Fibroblast of mammary gland (primary cell): ENCODE measurements at regions not wholly inside any gene's neighbourhood (a gene's known extent, or its start where the extent isn't known, plus 50 kb on each side); places are given as distances from the start of the nearest gene placed in this dataset.

ENCODE experiments used
- DNase-seq: peaks from one replicate; pipeline ENCODE4 v3.0.0-alpha.2; 2010; ENCODE audit warnings: low read depth
- H3K4me3 ChIP-seq: 2 replicates; pipeline ENCODE4 v1.5.1; 2011; ENCODE audit warnings: low read depth, mild to moderate bottlenecking, low read length, moderate library complexity; ENCODE audit not compliant: control insufficient read depth
- TF ChIP-seq, protein P1 (sequence below): conservative IDR thresholded peaks from 2 replicates; pipeline ENCODE4 v1.5.1; 2011; ENCODE audit warnings: low read depth, low read length, inconsistent platforms; ENCODE audit not compliant: control insufficient read depth, insufficient read depth

GRCh38 chr6:163790266-163790840 is 375.8 kb downstream of the QKI start:
- peak; percentile 55 for DNase-seq
- TF ChIP-seq, protein P1, sequence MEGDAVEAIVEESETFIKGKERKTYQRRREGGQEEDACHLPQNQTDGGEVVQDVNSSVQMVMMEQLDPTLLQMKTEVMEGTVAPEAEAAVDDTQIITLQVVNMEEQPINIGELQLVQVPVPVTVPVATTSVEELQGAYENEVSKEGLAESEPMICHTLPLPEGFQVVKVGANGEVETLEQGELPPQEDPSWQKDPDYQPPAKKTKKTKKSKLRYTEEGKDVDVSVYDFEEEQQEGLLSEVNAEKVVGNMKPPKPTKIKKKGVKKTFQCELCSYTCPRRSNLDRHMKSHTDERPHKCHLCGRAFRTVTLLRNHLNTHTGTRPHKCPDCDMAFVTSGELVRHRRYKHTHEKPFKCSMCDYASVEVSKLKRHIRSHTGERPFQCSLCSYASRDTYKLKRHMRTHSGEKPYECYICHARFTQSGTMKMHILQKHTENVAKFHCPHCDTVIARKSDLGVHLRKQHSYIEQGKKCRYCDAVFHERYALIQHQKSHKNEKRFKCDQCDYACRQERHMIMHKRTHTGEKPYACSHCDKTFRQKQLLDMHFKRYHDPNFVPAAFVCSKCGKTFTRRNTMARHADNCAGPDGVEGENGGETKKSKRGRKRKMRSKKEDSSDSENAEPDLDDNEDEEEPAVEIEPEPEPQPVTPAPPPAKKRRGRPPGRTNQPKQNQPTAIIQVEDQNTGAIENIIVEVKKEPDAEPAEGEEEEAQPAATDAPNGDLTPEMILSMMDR = no peak
- H3K4me3 ChIP-seq = no peak overlapping the region

GRCh38 chr6:163789199-163789810 is 374.8 kb downstream of the QKI start:
- no peak for DNase-seq
- no peak overlapping the region for H3K4me3 ChIP-seq
- TF ChIP-seq, protein P1 = no peak

GRCh38 chr6:163786995-163787671 is 372.6 kb downstream of the QKI start:
- no peak overlapping the region for H3K4me3 ChIP-seq
- DNase-seq = peak; percentile 26
- TF ChIP-seq, protein P1 = no peak

GRCh38 chr6:163782436-163783003 is 368.0 kb downstream of the QKI start:
- DNase-seq = no peak
- no peak overlapping the region for H3K4me3 ChIP-seq
- TF ChIP-seq, protein P1 = no peak

DNA sequence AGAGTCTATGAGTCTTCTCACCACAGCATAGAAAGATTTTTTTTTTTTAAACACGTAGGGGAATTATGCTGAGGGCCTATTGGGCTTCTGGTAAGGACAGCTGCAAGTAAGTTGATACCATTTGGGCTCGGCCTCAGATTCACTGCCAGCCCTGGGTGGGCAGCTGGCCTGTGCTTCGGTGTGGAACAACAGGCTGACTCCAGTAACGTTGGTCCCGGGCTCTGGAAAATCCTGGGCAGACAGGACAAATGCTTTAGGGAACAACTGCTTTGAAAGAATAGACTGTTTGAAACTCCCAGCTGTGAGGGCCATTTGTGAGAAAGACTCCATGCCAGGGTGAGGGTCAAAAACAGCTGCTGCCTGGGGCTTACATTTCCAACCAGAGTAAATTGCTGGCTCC is 366.5 kb downstream of the QKI start:
- no peak for DNase-seq
- no peak overlapping the region for H3K4me3 ChIP-seq
- TF ChIP-seq, protein P1 = no peak

GRCh38 chr6:163779727-163780284 is 365.3 kb downstream of the QKI start:
- no peak overlapping the region for H3K4me3 ChIP-seq
- DNase-seq = no peak
- TF ChIP-seq, protein P1 = no peak
